Tibial nerve (tissue), 4 donors: ENCODE measurements at regions not wholly inside any gene's neighbourhood (a gene's known extent, or its start where the extent isn't known, plus 50 kb on each side); places are given as distances from the start of the nearest gene placed in this dataset.

Experiments used
- EP300 ChIP-seq, 2 donors: sonication (generic); formaldehyde crosslinking; IDR thresholded peaks; one replicate each; pipeline ENCODE4 v1.6.1; 2017; ENCODE audit warnings: antibody characterized with exemption in 2 of 2, mild to moderate bottlenecking in 1 of 2
- TF ChIP-seq, protein P1 (sequence below), 5 experiments: fragments of 200-600 bp in 3 of 5; fragments of 450-650 bp in 2 of 5; sonication (generic) in 3 of 5; IDR thresholded peaks; one replicate each; pipeline ENCODE4 v1.5.1; 2016 to 2019; ENCODE audit warnings: antibody characterized with exemption in 5 of 5, mild to moderate bottlenecking in 3 of 5, moderate library complexity in 2 of 5

DNA sequence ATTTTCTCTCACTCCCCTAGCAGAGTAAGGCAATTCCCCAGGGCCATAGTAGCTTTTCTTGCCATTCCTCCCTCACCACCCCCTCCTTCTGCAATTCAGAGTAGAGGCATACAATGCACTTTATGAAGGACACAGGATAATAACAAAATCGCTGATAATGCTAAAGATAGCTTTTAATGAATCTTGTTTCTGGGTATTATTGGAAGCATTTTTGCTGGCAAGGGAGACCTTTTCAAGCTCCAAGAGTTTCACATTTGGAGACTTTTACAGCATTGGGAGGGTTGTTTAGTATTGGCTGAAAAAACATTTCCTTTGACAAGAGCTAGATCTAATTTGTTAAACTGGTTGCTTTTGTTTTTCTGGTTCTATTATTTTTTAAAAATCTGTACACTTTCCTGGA lies 573.0 kb upstream of the C16orf82 start:
- TF ChIP-seq, protein P1, sequence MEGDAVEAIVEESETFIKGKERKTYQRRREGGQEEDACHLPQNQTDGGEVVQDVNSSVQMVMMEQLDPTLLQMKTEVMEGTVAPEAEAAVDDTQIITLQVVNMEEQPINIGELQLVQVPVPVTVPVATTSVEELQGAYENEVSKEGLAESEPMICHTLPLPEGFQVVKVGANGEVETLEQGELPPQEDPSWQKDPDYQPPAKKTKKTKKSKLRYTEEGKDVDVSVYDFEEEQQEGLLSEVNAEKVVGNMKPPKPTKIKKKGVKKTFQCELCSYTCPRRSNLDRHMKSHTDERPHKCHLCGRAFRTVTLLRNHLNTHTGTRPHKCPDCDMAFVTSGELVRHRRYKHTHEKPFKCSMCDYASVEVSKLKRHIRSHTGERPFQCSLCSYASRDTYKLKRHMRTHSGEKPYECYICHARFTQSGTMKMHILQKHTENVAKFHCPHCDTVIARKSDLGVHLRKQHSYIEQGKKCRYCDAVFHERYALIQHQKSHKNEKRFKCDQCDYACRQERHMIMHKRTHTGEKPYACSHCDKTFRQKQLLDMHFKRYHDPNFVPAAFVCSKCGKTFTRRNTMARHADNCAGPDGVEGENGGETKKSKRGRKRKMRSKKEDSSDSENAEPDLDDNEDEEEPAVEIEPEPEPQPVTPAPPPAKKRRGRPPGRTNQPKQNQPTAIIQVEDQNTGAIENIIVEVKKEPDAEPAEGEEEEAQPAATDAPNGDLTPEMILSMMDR (IDR thresholded peaks at IDR 0.05) = no peak
- no peak for TF ChIP-seq EP300 (IDR thresholded peaks at IDR 0.05)
